ENCODE measurements at regions not wholly inside any gene's neighbourhood (a gene's known extent, or its start where the extent isn't known, plus 50 kb on each side); places are given as distances from the start of the nearest gene placed in this dataset.

GRCh38 chr10:58451193-58451889 lies 61.3 kb upstream of the BICC1 start:
- Mint-ChIP-seq H3K27me3 (ENCODE audit: unreplicated experiment) (no peaks in the 10 kb centered on the region), H3K9me3 (ENCODE audit: unreplicated experiment) (no peaks in the 10 kb centered on the region), H3K4me1 (ENCODE audit: unreplicated experiment) (peaks cover 14% of the 10 kb centered on the region), H3K27ac (ENCODE audit: unreplicated experiment) (peak overlapping the region; percentile 6), H3K36me3 (ENCODE audit: low read depth, unreplicated experiment) (peaks cover 3% of the 10 kb centered on the region), H3K4me3 (ENCODE audit: unreplicated experiment) (no peak overlapping the region)
- DNase-seq (ENCODE audit: low spot score): no peak
- TF ChIP-seq CTCF (IDR thresholded peaks at IDR 0.05; ENCODE audit: unreplicated experiment): no peak

GRCh38 chr10:58453105-58453504 lies 59.6 kb upstream of the BICC1 start:
- Mint-ChIP-seq H3K27me3 (ENCODE audit: unreplicated experiment) (no peaks in the 10 kb centered on the region), H3K27ac (ENCODE audit: unreplicated experiment) (no peak overlapping the region), H3K4me3 (ENCODE audit: unreplicated experiment) (no peak overlapping the region), H3K9me3 (ENCODE audit: unreplicated experiment) (no peaks in the 10 kb centered on the region), H3K36me3 (ENCODE audit: low read depth, unreplicated experiment) (peaks cover 3% of the 10 kb centered on the region), H3K4me1 (ENCODE audit: unreplicated experiment) (peaks cover 14% of the 10 kb centered on the region)
- no peak for TF ChIP-seq CTCF (IDR thresholded peaks at IDR 0.05; ENCODE audit: unreplicated experiment)
- no peak for DNase-seq (ENCODE audit: low spot score)

- Mint-ChIP-seq H3K4me1 (ENCODE audit: unreplicated experiment) (peaks cover 5% of the 10 kb centered on the region), H3K36me3 (ENCODE audit: low read depth, unreplicated experiment) (no peaks in the 10 kb centered on the region), H3K27me3 (ENCODE audit: unreplicated experiment) (no peaks in the 10 kb centered on the region), H3K9me3 (ENCODE audit: unreplicated experiment) (no peaks in the 10 kb centered on the region), H3K27ac (ENCODE audit: unreplicated experiment) (no peak overlapping the region), H3K4me3 (ENCODE audit: unreplicated experiment) (no peak overlapping the region)
- TF ChIP-seq CTCF (IDR thresholded peaks at IDR 0.05; ENCODE audit: unreplicated experiment): no peak
- DNase-seq (ENCODE audit: low spot score): no peak
These were observed 56.5 kb upstream of the BICC1 start for GRCh38 chr10:58456179-58456578.

GRCh38 chr10:58457761-58458616 lies 54.7 kb upstream of the BICC1 start:
- Mint-ChIP-seq H3K27me3 (ENCODE audit: unreplicated experiment) (no peaks in the 10 kb centered on the region), H3K27ac (ENCODE audit: unreplicated experiment) (no peak overlapping the region), H3K9me3 (ENCODE audit: unreplicated experiment) (peaks cover 4% of the 10 kb centered on the region), H3K36me3 (ENCODE audit: low read depth, unreplicated experiment) (peaks cover 3% of the 10 kb centered on the region), H3K4me3 (ENCODE audit: unreplicated experiment) (no peak overlapping the region), H3K4me1 (ENCODE audit: unreplicated experiment) (no peaks in the 10 kb centered on the region)
- no peak for TF ChIP-seq CTCF (IDR thresholded peaks at IDR 0.05; ENCODE audit: unreplicated experiment)
- DNase-seq (ENCODE audit: low spot score): no peak

GRCh38 chr10:58459069-58459468 lies 53.6 kb upstream of the BICC1 start:
- peaks cover 6% of the 10 kb centered on the region for H3K9me3 Mint-ChIP-seq (ENCODE audit: unreplicated experiment)
- no peaks in the 10 kb centered on the region for H3K27me3 Mint-ChIP-seq (ENCODE audit: unreplicated experiment)
- H3K27ac Mint-ChIP-seq (ENCODE audit: unreplicated experiment): no peak overlapping the region
- H3K36me3 Mint-ChIP-seq (ENCODE audit: low read depth, unreplicated experiment): peaks cover 5% of the 10 kb centered on the region
- no peak for DNase-seq (ENCODE audit: low spot score)
- H3K4me1 Mint-ChIP-seq (ENCODE audit: unreplicated experiment): no peaks in the 10 kb centered on the region
- no peak overlapping the region for H3K4me3 Mint-ChIP-seq (ENCODE audit: unreplicated experiment)
- TF ChIP-seq CTCF (IDR thresholded peaks at IDR 0.05; ENCODE audit: unreplicated experiment): no peak

Data from endothelial cell (in vitro differentiated cells).